Transverse colon (tissue), 4 donors: ENCODE measurements at regions not wholly inside any gene's neighbourhood (a gene's known extent, or its start where the extent isn't known, plus 50 kb on each side); places are given as distances from the start of the nearest gene placed in this dataset.

ENCODE experiments used
- CTCF ChIP-seq, 5 experiments: fragments of 200-600 bp in 3 of 5; fragments of 450-650 bp in 2 of 5; sonication (generic) in 3 of 5; IDR thresholded peaks; 1 replicate in 2 of 5; 2 replicates in 3 of 5; pipeline ENCODE4 v1.5.1; 2016 to 2017; ENCODE audit warnings: antibody characterized with exemption in 5 of 5, inconsistent platforms in 3 of 5, mild to moderate bottlenecking in 2 of 5, moderate library complexity in 1 of 5
- EP300 ChIP-seq: sonication (generic); formaldehyde crosslinking; IDR thresholded peaks from one replicate; pipeline ENCODE4 v1.6.1; 2017; ENCODE audit warnings: antibody characterized with exemption, low read depth
- POLR2A ChIP-seq: fragments of 450-650 bp; IDR thresholded peaks from one replicate; pipeline ENCODE4 v1.6.1; 2016; ENCODE audit warnings: antibody characterized with exemption, mild to moderate bottlenecking, moderate library complexity
- POLR2AphosphoS5 ChIP-seq, 3 donors: sonication (generic); formaldehyde crosslinking; IDR thresholded peaks; one replicate each; pipeline ENCODE4 v1.6.1; 2016; ENCODE audit warnings: antibody characterized with exemption in 3 of 3

- TF ChIP-seq POLR2A (no peak), CTCF (IDR thresholded peaks at IDR 0.05) (no peak), EP300 (peak; percentile 7), POLR2AphosphoS5 (IDR thresholded peaks at IDR 0.05) (no peak)
Measured at GRCh38 chr3:188076176-188076575, 77.8 kb upstream of the LPP start.
